ENCODE measurements at regions not wholly inside any gene's neighbourhood (a gene's known extent, or its start where the extent isn't known, plus 50 kb on each side); places are given as distances from the start of the nearest gene placed in this dataset.

DNA sequence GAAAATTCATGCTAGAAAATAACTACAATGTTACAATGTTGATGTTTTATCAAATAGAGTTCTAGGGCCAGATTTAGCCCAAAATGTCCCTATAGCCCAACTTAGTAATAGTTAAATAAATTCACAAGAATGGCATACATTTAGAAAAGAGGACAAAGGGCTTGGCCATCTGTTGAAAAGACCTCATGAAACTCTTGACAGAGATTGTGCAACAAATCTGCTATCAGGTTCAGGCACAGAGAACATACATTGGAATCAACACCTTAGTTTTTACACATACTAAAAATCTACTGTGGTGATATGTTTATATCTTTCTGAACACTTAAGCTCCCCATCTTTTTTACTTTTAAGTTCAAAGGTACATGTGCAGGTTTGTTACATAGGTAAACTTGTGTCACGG lies 298.3 kb upstream of the DACH1 start:
- H3K27me3 ChIP-seq (ENCODE audit: insufficient read depth, low read depth): no peaks in the 10 kb centered on the region
- no peaks in the 10 kb centered on the region for H3K79me2 ChIP-seq (ENCODE audit: insufficient read depth, low read depth)
- no peak overlapping the region for H3K9ac ChIP-seq
- no peaks in the 10 kb centered on the region for H3K36me3 ChIP-seq (ENCODE audit: insufficient read depth)
- H3K27ac ChIP-seq: no peak overlapping the region
- TF ChIP-seq, protein P1, sequence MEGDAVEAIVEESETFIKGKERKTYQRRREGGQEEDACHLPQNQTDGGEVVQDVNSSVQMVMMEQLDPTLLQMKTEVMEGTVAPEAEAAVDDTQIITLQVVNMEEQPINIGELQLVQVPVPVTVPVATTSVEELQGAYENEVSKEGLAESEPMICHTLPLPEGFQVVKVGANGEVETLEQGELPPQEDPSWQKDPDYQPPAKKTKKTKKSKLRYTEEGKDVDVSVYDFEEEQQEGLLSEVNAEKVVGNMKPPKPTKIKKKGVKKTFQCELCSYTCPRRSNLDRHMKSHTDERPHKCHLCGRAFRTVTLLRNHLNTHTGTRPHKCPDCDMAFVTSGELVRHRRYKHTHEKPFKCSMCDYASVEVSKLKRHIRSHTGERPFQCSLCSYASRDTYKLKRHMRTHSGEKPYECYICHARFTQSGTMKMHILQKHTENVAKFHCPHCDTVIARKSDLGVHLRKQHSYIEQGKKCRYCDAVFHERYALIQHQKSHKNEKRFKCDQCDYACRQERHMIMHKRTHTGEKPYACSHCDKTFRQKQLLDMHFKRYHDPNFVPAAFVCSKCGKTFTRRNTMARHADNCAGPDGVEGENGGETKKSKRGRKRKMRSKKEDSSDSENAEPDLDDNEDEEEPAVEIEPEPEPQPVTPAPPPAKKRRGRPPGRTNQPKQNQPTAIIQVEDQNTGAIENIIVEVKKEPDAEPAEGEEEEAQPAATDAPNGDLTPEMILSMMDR (conservative IDR thresholded peaks at IDR 0.05; ENCODE audit: low read depth, low read length): no peak
- H3K4me2 ChIP-seq: no peak overlapping the region
- no peak overlapping the region for H3K4me3 ChIP-seq (IDR thresholded peaks at IDR 0.05; ENCODE audit: insufficient read depth, low read depth, low read length)
- H4K20me1 ChIP-seq (ENCODE audit: insufficient read depth): no peaks in the 10 kb centered on the region
- no peak overlapping the region for H2AFZ ChIP-seq (ENCODE audit: low read depth)
- H3K4me1 ChIP-seq (ENCODE audit: low read depth, poor library complexity, severe bottlenecking): no peaks in the 10 kb centered on the region

DNA sequence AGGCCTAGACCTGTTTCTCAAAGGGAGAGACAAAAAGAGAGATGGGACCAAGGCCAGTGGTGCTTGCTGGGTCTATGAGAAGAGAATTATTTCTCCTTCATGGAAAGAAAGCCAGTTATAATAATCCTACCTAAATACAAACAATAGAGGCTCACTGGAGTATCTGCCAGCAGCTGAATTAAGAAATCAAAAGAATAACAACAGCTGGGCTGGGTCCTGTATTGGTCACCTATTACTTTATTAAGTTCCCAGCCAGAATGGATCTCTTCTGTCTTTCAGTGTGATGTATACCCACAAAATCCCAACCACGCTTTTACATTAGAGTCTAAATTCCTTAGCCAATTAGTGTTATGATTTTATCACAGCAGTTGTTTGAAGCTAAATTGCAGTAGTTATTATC lies 297.8 kb upstream of the DACH1 start:
- H3K79me2 ChIP-seq (ENCODE audit: insufficient read depth, low read depth): no peaks in the 10 kb centered on the region
- no peaks in the 10 kb centered on the region for H4K20me1 ChIP-seq (ENCODE audit: insufficient read depth)
- H3K27me3 ChIP-seq (ENCODE audit: insufficient read depth, low read depth): no peaks in the 10 kb centered on the region
- H3K9ac ChIP-seq: no peak overlapping the region
- no peak overlapping the region for H3K4me2 ChIP-seq
- TF ChIP-seq, protein P1 (conservative IDR thresholded peaks at IDR 0.05; ENCODE audit: low read depth, low read length): no peak
- H3K4me3 ChIP-seq (IDR thresholded peaks at IDR 0.05; ENCODE audit: insufficient read depth, low read depth, low read length): no peak overlapping the region
- no peaks in the 10 kb centered on the region for H3K4me1 ChIP-seq (ENCODE audit: low read depth, poor library complexity, severe bottlenecking)
- no peak overlapping the region for H2AFZ ChIP-seq (ENCODE audit: low read depth)
- no peak overlapping the region for H3K27ac ChIP-seq
- H3K36me3 ChIP-seq (ENCODE audit: insufficient read depth): no peaks in the 10 kb centered on the region

DNA sequence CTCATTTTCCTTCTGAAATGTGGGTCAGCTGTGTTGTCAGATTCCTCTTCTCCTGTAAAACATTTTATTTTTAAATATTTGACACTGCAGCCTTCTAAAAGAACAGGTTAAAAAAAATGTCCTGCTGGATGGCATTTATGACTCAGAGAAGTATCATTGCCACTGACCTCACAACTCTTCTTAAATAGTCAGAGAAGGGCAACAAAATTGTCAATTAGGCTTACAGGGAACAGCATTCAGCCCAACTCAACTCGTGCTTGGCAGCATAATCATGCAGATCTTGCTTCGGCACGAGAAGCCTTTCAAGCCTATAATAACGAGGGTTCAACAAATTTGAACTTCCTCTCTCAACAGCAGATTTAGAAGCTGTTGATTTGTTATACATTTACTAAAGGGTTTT lies 296.7 kb upstream of the DACH1 start:
- Histone ChIP-seq H3K36me3 (ENCODE audit: insufficient read depth) (no peaks in the 10 kb centered on the region), H3K4me3 (IDR thresholded peaks at IDR 0.05; ENCODE audit: insufficient read depth, low read depth, low read length) (no peak overlapping the region), H3K79me2 (ENCODE audit: insufficient read depth, low read depth) (no peaks in the 10 kb centered on the region), H3K27me3 (ENCODE audit: insufficient read depth, low read depth) (no peaks in the 10 kb centered on the region), H3K9ac (no peak overlapping the region), H4K20me1 (ENCODE audit: insufficient read depth) (no peaks in the 10 kb centered on the region), H2AFZ (ENCODE audit: low read depth) (no peak overlapping the region), H3K27ac (no peak overlapping the region), H3K4me1 (ENCODE audit: low read depth, poor library complexity, severe bottlenecking) (no peaks in the 10 kb centered on the region), H3K4me2 (no peak overlapping the region)
- TF ChIP-seq, protein P1 (conservative IDR thresholded peaks at IDR 0.05; ENCODE audit: low read depth, low read length): no peak

DNA sequence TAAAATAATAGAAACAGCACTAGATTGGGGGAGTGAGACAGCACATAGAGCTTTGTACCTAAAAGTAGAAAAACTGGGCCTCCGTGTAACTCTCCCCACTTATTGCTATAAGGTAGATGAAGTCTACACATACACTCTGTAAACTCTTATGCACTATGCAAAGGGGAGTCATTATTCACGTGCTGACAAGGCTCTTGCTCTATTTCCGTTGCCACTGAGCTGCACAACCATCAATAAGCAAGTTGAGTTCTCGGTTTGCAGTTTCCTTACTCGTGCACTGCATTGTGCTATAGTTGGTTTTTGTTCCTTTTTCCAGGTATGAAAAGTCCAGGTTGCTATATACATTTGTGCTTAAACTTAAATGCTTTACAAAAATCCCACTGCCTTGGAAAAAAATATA lies 294.0 kb upstream of the DACH1 start:
- Histone ChIP-seq H3K27ac (no peak overlapping the region), H3K4me3 (IDR thresholded peaks at IDR 0.05; ENCODE audit: insufficient read depth, low read depth, low read length) (no peak overlapping the region), H4K20me1 (ENCODE audit: insufficient read depth) (no peaks in the 10 kb centered on the region), H3K4me2 (no peak overlapping the region), H2AFZ (ENCODE audit: low read depth) (no peak overlapping the region), H3K27me3 (ENCODE audit: insufficient read depth, low read depth) (no peaks in the 10 kb centered on the region), H3K36me3 (ENCODE audit: insufficient read depth) (no peaks in the 10 kb centered on the region), H3K4me1 (ENCODE audit: low read depth, poor library complexity, severe bottlenecking) (no peaks in the 10 kb centered on the region), H3K9ac (no peak overlapping the region), H3K79me2 (ENCODE audit: insufficient read depth, low read depth) (no peaks in the 10 kb centered on the region)
- TF ChIP-seq, protein P1 (conservative IDR thresholded peaks at IDR 0.05; ENCODE audit: low read depth, low read length): no peak

DNA sequence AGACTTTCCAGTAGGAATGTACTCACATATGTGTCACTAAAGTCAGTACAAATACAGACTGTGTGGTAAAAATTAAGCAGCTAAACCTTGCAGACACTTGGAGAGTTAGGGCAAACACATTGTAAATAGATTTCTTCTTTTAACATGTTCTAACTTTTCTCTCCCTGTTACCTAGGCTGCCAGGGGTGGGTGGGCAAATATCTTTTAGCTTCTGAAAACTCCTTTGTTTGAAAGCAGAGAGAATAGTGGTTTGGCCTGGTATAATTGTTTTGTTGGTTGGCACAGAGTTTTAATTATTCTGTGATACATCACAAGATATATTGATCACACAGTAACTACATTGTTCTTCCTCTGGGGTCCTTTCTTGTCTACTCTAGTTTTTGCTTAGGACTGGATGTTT lies 289.8 kb upstream of the DACH1 start:
- no peak overlapping the region for H3K4me3 ChIP-seq (IDR thresholded peaks at IDR 0.05; ENCODE audit: insufficient read depth, low read depth, low read length)
- no peaks in the 10 kb centered on the region for H3K79me2 ChIP-seq (ENCODE audit: insufficient read depth, low read depth)
- no peaks in the 10 kb centered on the region for H3K36me3 ChIP-seq (ENCODE audit: insufficient read depth)
- H3K27me3 ChIP-seq (ENCODE audit: insufficient read depth, low read depth): no peaks in the 10 kb centered on the region
- no peak overlapping the region for H3K27ac ChIP-seq
- H3K4me1 ChIP-seq (ENCODE audit: low read depth, poor library complexity, severe bottlenecking): no peaks in the 10 kb centered on the region
- H3K9ac ChIP-seq: no peak overlapping the region
- H2AFZ ChIP-seq (ENCODE audit: low read depth): no peak overlapping the region
- H3K4me2 ChIP-seq: no peak overlapping the region
- no peaks in the 10 kb centered on the region for H4K20me1 ChIP-seq (ENCODE audit: insufficient read depth)
- TF ChIP-seq, protein P1 (conservative IDR thresholded peaks at IDR 0.05; ENCODE audit: low read depth, low read length): no peak
